ENCODE measurements at regions not wholly inside any gene's neighbourhood (a gene's known extent, or its start where the extent isn't known, plus 50 kb on each side); places are given as distances from the start of the nearest gene placed in this dataset.

DNA sequence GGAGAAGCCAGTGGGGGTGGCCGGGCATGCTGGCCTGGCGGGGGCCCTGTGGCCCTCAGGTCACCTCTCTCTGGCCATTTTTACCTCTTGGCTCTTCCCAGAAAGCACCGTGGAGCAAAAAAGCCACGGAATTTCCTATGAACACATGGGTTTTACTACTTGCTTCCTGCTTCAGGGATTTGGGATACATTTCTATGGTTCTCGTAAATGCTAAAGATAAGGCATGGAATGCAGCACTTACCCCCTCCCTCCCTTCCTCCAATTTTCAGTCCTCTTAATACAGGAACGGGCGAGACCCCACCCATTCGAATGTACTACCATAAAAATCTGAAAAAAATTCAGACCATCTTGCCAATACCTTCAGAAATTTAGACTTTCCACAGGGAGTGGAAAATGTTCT, 279.7 kb downstream of the ARHGAP12 start:
- peak in 1 of 2 donors; percentile 49 for DNase-seq (ENCODE audit: low read depth in 1 of 2, low spot score in 1 of 2)
- H3K36me3 ChIP-seq, result no peaks in the 10 kb centered on the region
- no peaks in the 10 kb centered on the region for H3K27me3 ChIP-seq
- no peak overlapping the region for H3K4me3 ChIP-seq
- no peak overlapping the region for H3K27ac ChIP-seq
- TF ChIP-seq, protein P1, sequence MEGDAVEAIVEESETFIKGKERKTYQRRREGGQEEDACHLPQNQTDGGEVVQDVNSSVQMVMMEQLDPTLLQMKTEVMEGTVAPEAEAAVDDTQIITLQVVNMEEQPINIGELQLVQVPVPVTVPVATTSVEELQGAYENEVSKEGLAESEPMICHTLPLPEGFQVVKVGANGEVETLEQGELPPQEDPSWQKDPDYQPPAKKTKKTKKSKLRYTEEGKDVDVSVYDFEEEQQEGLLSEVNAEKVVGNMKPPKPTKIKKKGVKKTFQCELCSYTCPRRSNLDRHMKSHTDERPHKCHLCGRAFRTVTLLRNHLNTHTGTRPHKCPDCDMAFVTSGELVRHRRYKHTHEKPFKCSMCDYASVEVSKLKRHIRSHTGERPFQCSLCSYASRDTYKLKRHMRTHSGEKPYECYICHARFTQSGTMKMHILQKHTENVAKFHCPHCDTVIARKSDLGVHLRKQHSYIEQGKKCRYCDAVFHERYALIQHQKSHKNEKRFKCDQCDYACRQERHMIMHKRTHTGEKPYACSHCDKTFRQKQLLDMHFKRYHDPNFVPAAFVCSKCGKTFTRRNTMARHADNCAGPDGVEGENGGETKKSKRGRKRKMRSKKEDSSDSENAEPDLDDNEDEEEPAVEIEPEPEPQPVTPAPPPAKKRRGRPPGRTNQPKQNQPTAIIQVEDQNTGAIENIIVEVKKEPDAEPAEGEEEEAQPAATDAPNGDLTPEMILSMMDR (IDR thresholded peaks at IDR 0.05; ENCODE audit: low read depth, low read length), result no peak
- H3K4me1 ChIP-seq (ENCODE audit: low read depth), result no peaks in the 10 kb centered on the region
- no peaks in the 10 kb centered on the region for H3K9me3 ChIP-seq (ENCODE audit: low read depth)

DNA sequence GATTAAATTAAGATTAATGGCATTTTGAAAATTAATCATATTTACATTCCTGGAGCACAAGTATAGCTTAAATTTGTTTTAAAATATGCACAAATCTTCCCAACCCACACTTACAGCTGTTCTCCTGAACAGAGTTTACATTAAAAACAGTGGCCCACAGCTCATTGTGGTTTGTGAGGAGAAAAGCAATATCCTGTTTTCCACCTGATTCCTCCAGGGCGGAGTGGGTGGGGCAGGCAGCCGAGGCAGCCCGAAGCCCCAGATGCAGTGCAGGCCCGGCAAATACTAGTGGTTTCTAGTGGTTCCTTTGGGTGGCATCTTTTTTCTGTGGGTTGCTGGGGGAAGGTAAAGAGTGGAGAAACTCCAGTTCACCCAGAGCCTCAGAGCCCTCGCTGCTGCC, 280.8 kb downstream of the ARHGAP12 start:
- no peak for DNase-seq (ENCODE audit: low read depth in 1 of 2, low spot score in 1 of 2)

DNA sequence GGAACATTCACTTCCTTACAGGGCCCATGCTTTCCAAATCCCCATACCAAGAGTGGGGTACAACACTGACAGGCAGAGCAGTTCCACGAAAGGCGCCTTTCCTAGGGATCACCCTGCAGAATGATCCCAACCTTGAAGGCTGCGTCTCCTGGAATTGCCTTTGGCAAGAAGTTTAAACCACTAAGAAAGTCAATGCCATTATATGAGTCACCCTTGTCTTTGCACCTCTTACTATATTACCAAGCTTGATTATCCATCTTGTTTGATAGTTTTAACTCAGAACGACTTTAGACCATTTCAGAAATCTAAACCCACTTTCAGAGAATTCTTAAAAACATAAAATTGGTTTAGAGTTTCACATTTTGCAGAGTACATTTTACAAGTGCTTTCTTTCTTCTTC, 282.1 kb downstream of the ARHGAP12 start:
- DNase-seq (ENCODE audit: low read depth in 1 of 2, low spot score in 1 of 2), result no peak
- H3K4me1 ChIP-seq (ENCODE audit: low read depth), result no peaks in the 10 kb centered on the region
- H3K27ac ChIP-seq, result no peak overlapping the region
- no peaks in the 10 kb centered on the region for H3K9me3 ChIP-seq (ENCODE audit: low read depth)
- no peak overlapping the region for H3K4me3 ChIP-seq
- TF ChIP-seq, protein P1 (IDR thresholded peaks at IDR 0.05; ENCODE audit: low read depth, low read length), result no peak
- H3K27me3 ChIP-seq, result no peaks in the 10 kb centered on the region
- no peaks in the 10 kb centered on the region for H3K36me3 ChIP-seq

More for the DNA sequence above, 280.8 kb downstream of the ARHGAP12 start:
- Histone ChIP-seq H3K4me1 (ENCODE audit: low read depth) (no peaks in the 10 kb centered on the region), H3K27ac (no peak overlapping the region), H3K9me3 (ENCODE audit: low read depth) (no peaks in the 10 kb centered on the region), H3K4me3 (no peak overlapping the region), H3K36me3 (no peaks in the 10 kb centered on the region), H3K27me3 (no peaks in the 10 kb centered on the region)
- TF ChIP-seq, protein P1 (IDR thresholded peaks at IDR 0.05; ENCODE audit: low read depth, low read length), result no peak

DNA sequence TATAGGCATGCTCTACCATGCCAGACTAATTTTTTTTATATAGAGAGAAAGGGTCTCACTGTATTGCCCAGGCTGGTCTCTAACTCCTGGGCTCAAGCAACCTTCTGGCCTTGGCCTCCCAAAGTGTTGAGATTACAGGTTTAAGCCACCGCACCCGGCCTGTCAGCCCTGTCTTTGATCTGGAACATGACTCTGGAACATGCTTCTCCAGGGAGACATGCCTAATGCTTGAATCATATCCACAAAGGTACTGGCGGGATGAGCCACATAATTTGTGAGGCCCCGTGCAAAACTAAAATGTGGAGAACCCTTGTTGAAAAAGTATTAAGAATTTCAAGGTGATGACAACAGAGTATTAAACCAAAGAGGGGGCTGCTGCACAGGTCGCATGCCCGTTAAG, 282.8 kb downstream of the ARHGAP12 start:
- TF ChIP-seq, protein P1 (IDR thresholded peaks at IDR 0.05; ENCODE audit: low read depth, low read length), result no peak
- no peaks in the 10 kb centered on the region for H3K9me3 ChIP-seq (ENCODE audit: low read depth)
- H3K27ac ChIP-seq, result no peak overlapping the region
- no peaks in the 10 kb centered on the region for H3K36me3 ChIP-seq
- no peak overlapping the region for H3K4me3 ChIP-seq
- no peaks in the 10 kb centered on the region for H3K4me1 ChIP-seq (ENCODE audit: low read depth)
- no peak for DNase-seq (ENCODE audit: low read depth in 1 of 2, low spot score in 1 of 2)
- H3K27me3 ChIP-seq, result no peaks in the 10 kb centered on the region

DNA sequence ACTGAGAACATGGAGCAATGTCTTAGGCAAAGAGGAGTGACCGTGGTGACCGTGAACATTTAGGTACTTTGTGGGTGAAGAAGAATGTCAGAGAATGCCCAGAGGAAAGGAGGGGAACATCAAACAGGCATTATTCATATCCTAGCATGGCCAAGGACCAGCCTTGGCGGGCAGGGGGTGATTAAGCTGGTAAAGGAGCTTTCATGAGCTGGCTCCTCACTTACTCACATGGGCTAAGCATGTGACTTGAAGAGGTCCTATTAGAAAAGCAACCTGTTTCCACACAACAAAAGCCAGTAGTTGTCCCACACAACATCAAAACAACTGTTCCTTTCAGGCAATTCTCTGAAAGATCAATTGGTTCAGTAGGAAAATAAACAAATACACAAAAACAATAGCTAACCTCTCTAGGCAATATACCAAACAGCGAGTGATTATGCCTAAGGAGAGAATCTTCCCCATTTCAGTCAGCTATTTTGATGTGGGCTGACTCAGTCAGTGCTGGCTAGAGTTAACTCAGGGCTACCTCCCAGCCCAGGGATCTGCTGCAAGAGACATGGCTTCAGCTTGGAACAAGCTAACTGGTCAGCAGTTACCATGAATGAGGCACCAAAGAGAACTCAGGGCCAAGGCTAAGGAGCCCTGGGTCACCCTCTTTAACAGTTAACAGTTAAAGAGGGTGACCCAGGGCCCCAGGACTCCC, 283.5 kb downstream of the ARHGAP12 start:
- no peaks in the 10 kb centered on the region for H3K4me1 ChIP-seq (ENCODE audit: low read depth)
- H3K36me3 ChIP-seq, result no peaks in the 10 kb centered on the region
- H3K27ac ChIP-seq, result no peak overlapping the region
- TF ChIP-seq, protein P1 (IDR thresholded peaks at IDR 0.05; ENCODE audit: low read depth, low read length), result no peak
- DNase-seq (ENCODE audit: low read depth in 1 of 2, low spot score in 1 of 2), result no peak
- no peak overlapping the region for H3K4me3 ChIP-seq
- no peaks in the 10 kb centered on the region for H3K27me3 ChIP-seq
- H3K9me3 ChIP-seq (ENCODE audit: low read depth), result no peaks in the 10 kb centered on the region

Measured in cardiac muscle cell (in vitro differentiated cells and primary cell).